GM23248 (cell line): ENCODE measurements at regions not wholly inside any gene's neighbourhood (a gene's known extent, or its start where the extent isn't known, plus 50 kb on each side); places are given as distances from the start of the nearest gene placed in this dataset.

Experiments used
- DNase-seq: peaks from one replicate; pipeline ENCODE4 v3.0.0-alpha.2; 2015
- H2AFZ ChIP-seq: fragments of 200-600 bp; sonication (generic); 2 replicates; pipeline ENCODE4 v1.6.1; 2016; ENCODE audit warnings: antibody characterized with exemption
- H3F3A ChIP-seq: fragments of 200-600 bp; sonication (generic); 2 replicates; pipeline ENCODE4 v1.6.1; 2016; ENCODE audit warnings: mild to moderate bottlenecking, antibody characterized with exemption, mixed run types; ENCODE audit not compliant: insufficient read depth
- H3K27ac ChIP-seq: fragments of 200-600 bp; sonication (generic); 2 replicates; pipeline ENCODE4 v1.5.1; 2016; ENCODE audit warnings: mild to moderate bottlenecking
- H3K27me3 ChIP-seq: fragments of 200-600 bp; sonication (generic); replicated peaks from 2 replicates; pipeline ENCODE4 v1.6.1; 2016; ENCODE audit warnings: mild to moderate bottlenecking; ENCODE audit not compliant: insufficient read depth
- H3K36me3 ChIP-seq: fragments of 200-600 bp; sonication (generic); 2 replicates; pipeline ENCODE4 v1.6.1; 2016; ENCODE audit warnings: low read depth, mild to moderate bottlenecking
- H3K4me1 ChIP-seq: fragments of 200-600 bp; sonication (generic); 2 replicates; pipeline ENCODE4 v1.6.1; 2016; ENCODE audit warnings: mild to moderate bottlenecking; ENCODE audit not compliant: insufficient read depth
- H3K4me2 ChIP-seq: fragments of 200-600 bp; sonication (generic); one replicate; pipeline ENCODE4 v1.6.1; 2016; ENCODE audit warnings: mild to moderate bottlenecking; ENCODE audit not compliant: unreplicated experiment
- H3K4me3 ChIP-seq: fragments of 200-600 bp; sonication (generic); 2 replicates; pipeline ENCODE4 v1.5.1; 2016; ENCODE audit warnings: mild to moderate bottlenecking
- H3K79me2 ChIP-seq: fragments of 200-600 bp; sonication (generic); 2 replicates; pipeline ENCODE4 v1.6.1; 2016; ENCODE audit warnings: mild to moderate bottlenecking; ENCODE audit not compliant: insufficient read depth
- H3K9ac ChIP-seq: fragments of 200-600 bp; sonication (generic); 2 replicates; pipeline ENCODE4 v1.6.1; 2016; ENCODE audit warnings: mild to moderate bottlenecking
- H3K9me2 ChIP-seq: fragments of 200-600 bp; sonication (generic); 2 replicates; pipeline ENCODE4 v1.6.1; 2016; ENCODE audit warnings: mixed run types, mild to moderate bottlenecking, moderate library complexity; ENCODE audit not compliant: insufficient read depth
- H3K9me3 ChIP-seq: fragments of 200-600 bp; sonication (generic); one replicate; pipeline ENCODE4 v1.6.1; 2017; ENCODE audit warnings: low read depth
- H4K20me1 ChIP-seq: fragments of 200-600 bp; sonication (generic); 2 replicates; pipeline ENCODE4 v1.6.0; 2016; ENCODE audit not compliant: insufficient read depth
- EZH2 ChIP-seq: fragments of 200-600 bp; sonication (generic); IDR thresholded peaks from 2 replicates; pipeline ENCODE4 v1.6.1; 2018; ENCODE audit warnings: antibody characterized with exemption, mild to moderate bottlenecking; ENCODE audit not compliant: insufficient read depth, poor library complexity, severe bottlenecking
- EZH2phosphoT487 ChIP-seq: fragments of 200-600 bp; sonication (generic); IDR thresholded peaks from 2 replicates; pipeline ENCODE4 v1.6.1; 2018; ENCODE audit warnings: antibody characterized with exemption, moderate library complexity, mild to moderate bottlenecking, low read depth; ENCODE audit not compliant: insufficient read depth
- whole genome bisulfite sequencing, 2 experiments: methylation state at CpG; one replicate each; pipeline ENCODE4 v1.1.6; 2015 to 2017; ENCODE audit warnings: low lambda C conversion rate in 2 of 2, low coverage in 1 of 2; ENCODE audit errors: missing lambda C conversion rate in 2 of 2; 5-methylcytosine and 5-hydroxymethylcytosine counted together
- in situ Hi-C: fragments of 300-500 bp; cut with MboI; formaldehyde crosslinking; loops from 2 replicates; pipeline ENCODE4 v1.15.0; 2020

GRCh38 chr3:135895106-135895733, 70.3 kb upstream of the PPP2R3A start:
- Histone ChIP-seq H3K9me3 (no peaks in the 10 kb centered on the region), H2AFZ (peak overlapping the region; percentile 50), H3K27me3 (no peaks in the 10 kb centered on the region), H3K9ac (peak overlapping the region; percentile 60), H3K27ac (peak overlapping the region; percentile 62), H3K4me3 (no peak overlapping the region), H3K36me3 (no peaks in the 10 kb centered on the region), H3F3A (peaks cover 27% of the 10 kb centered on the region), H4K20me1 (no peaks in the 10 kb centered on the region), H3K4me1 (peaks cover 29% of the 10 kb centered on the region), H3K79me2 (no peaks in the 10 kb centered on the region), H3K4me2 (peak overlapping the region; percentile 29), H3K9me2 (no peaks in the 10 kb centered on the region)
- WGBS, 2 experiments: 10 to 19% methylated on average over 3 of the region's 3 CpGs
- in situ Hi-C loops: loop anchor here (10.0 to 25.0 kb wide), 2 partner anchors 1100 to 1283 kb away; partner anchors contain the start of gene EPHB1
- DNase-seq: peak; percentile 89
- no peak for TF ChIP-seq EZH2
- no peak for TF ChIP-seq EZH2phosphoT487

GRCh38 chr3:135895734-135896121, 69.8 kb upstream of the PPP2R3A start:
- H3K4me1 ChIP-seq: peaks cover 29% of the 10 kb centered on the region
- peak overlapping the region; percentile 62 for H3K27ac ChIP-seq
- H3F3A ChIP-seq: peaks cover 27% of the 10 kb centered on the region
- H3K27me3 ChIP-seq: no peaks in the 10 kb centered on the region
- no peak for TF ChIP-seq EZH2
- TF ChIP-seq EZH2phosphoT487: no peak
- H3K9ac ChIP-seq: peak overlapping the region; percentile 60
- H3K9me3 ChIP-seq: no peaks in the 10 kb centered on the region
- peak overlapping the region; percentile 50; the same call in 1 of the 2 replicates for H2AFZ ChIP-seq
- in situ Hi-C loops: loop anchor here (10.0 to 25.0 kb wide), 2 partner anchors 1101 to 1283 kb away; partner anchors contain the start of gene EPHB1
- no peak overlapping the region for H3K4me3 ChIP-seq
- DNase-seq: peak; percentile 67
- no peaks in the 10 kb centered on the region for H3K79me2 ChIP-seq
- no peaks in the 10 kb centered on the region for H3K9me2 ChIP-seq
- no peaks in the 10 kb centered on the region for H4K20me1 ChIP-seq
- no peaks in the 10 kb centered on the region for H3K36me3 ChIP-seq
- WGBS, 2 experiments: 52 to 53% methylated on average over 3 of the region's 3 CpGs
- peak overlapping the region; percentile 29 for H3K4me2 ChIP-seq

- peak overlapping the region; percentile 62 for H3K27ac ChIP-seq
- H2AFZ ChIP-seq: peak overlapping the region; percentile 68
- no peak overlapping the region for H3K9ac ChIP-seq
- no peaks in the 10 kb centered on the region for H3K9me3 ChIP-seq
- H3K4me2 ChIP-seq: peak overlapping the region; percentile 29
- H3K9me2 ChIP-seq: no peaks in the 10 kb centered on the region
- no peak overlapping the region for H3K4me3 ChIP-seq
- H3K27me3 ChIP-seq: no peaks in the 10 kb centered on the region
- WGBS, 2 experiments: 36% methylated on average over 2 of the region's 2 CpGs
- TF ChIP-seq EZH2: no peak
- TF ChIP-seq EZH2phosphoT487: no peak
- no peaks in the 10 kb centered on the region for H3K79me2 ChIP-seq
- peaks cover 29% of the 10 kb centered on the region for H3K4me1 ChIP-seq
- peak; percentile 62 for DNase-seq
- in situ Hi-C loops: loop anchor here (10.0 to 25.0 kb wide), 2 partner anchors 1102 to 1284 kb away; partner anchors contain the start of gene EPHB1
- no peaks in the 10 kb centered on the region for H4K20me1 ChIP-seq
- H3K36me3 ChIP-seq: no peaks in the 10 kb centered on the region
- H3F3A ChIP-seq: peaks cover 27% of the 10 kb centered on the region
These were observed 68.9 kb upstream of the PPP2R3A start for GRCh38 chr3:135896613-135897012.

- DNase-seq: no peak
- no peaks in the 10 kb centered on the region for H3K27me3 ChIP-seq
- no peak overlapping the region for H3K4me3 ChIP-seq
- no peak overlapping the region for H3K27ac ChIP-seq
- H3K79me2 ChIP-seq: no peaks in the 10 kb centered on the region
- peaks cover 27% of the 10 kb centered on the region for H3F3A ChIP-seq
- TF ChIP-seq EZH2phosphoT487 (no peak), EZH2 (no peak)
- H4K20me1 ChIP-seq: no peaks in the 10 kb centered on the region
- no peak overlapping the region for H3K9ac ChIP-seq
- H3K36me3 ChIP-seq: no peaks in the 10 kb centered on the region
- H3K9me2 ChIP-seq: no peaks in the 10 kb centered on the region
- peaks cover 29% of the 10 kb centered on the region for H3K4me1 ChIP-seq
- no peak overlapping the region for H2AFZ ChIP-seq
- in situ Hi-C loops: loop anchor here (10.0 to 25.0 kb wide), 2 partner anchors 1103 to 1285 kb away; partner anchors contain the start of gene EPHB1
- whole genome bisulfite sequencing, 2 experiments: 100% methylated on average over 1 of the region's 1 CpG; no CpG with 5 or more reads in 1 of the 2 experiments
- H3K9me3 ChIP-seq: no peaks in the 10 kb centered on the region
- H3K4me2 ChIP-seq: no peak overlapping the region
These were observed 67.8 kb upstream of the PPP2R3A start for GRCh38 chr3:135897715-135898114.
